ENCODE measurements at regions not wholly inside any gene's neighbourhood (a gene's known extent, or its start where the extent isn't known, plus 50 kb on each side); places are given as distances from the start of the nearest gene placed in this dataset.

DNA sequence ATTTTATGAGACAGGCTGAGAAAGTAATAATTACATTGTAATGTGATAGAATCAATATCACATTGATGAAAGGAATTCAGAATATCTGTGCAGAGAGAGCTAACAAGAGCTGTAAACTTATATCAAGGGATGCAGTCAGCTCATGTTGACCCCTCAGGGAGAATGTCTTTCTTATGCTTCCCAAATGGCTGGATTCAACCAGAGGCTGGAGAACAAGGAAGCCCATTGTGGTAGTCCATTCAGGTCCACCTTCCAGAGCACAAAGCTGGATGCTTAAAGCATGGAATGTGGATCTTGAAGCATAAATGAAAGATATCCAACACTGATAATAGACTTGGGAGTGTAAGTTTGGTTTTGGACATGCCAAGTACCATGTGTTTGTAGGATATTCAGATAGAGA, 220.0 kb downstream of the FIGN start:
- Histone ChIP-seq H3K27ac (no peak overlapping the region), H3K27me3 (replicated peaks; ENCODE audit: insufficient read depth) (no peaks in the 10 kb centered on the region), H3K9me3 (no peaks in the 10 kb centered on the region), H3K4me3 (no peak overlapping the region), H3K36me3 (no peaks in the 10 kb centered on the region), H3K4me1 (ENCODE audit: control insufficient read depth in 1 of 2, low read depth in 2 of 2) (no peaks in the 10 kb centered on the region)
- TF ChIP-seq, protein P1, sequence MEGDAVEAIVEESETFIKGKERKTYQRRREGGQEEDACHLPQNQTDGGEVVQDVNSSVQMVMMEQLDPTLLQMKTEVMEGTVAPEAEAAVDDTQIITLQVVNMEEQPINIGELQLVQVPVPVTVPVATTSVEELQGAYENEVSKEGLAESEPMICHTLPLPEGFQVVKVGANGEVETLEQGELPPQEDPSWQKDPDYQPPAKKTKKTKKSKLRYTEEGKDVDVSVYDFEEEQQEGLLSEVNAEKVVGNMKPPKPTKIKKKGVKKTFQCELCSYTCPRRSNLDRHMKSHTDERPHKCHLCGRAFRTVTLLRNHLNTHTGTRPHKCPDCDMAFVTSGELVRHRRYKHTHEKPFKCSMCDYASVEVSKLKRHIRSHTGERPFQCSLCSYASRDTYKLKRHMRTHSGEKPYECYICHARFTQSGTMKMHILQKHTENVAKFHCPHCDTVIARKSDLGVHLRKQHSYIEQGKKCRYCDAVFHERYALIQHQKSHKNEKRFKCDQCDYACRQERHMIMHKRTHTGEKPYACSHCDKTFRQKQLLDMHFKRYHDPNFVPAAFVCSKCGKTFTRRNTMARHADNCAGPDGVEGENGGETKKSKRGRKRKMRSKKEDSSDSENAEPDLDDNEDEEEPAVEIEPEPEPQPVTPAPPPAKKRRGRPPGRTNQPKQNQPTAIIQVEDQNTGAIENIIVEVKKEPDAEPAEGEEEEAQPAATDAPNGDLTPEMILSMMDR (IDR thresholded peaks at IDR 0.05), result no peak
- ATAC-seq (ENCODE audit: insufficient number of reproducible peaks, low FRiP score, low read depth) (no peak), DNase-seq (ENCODE audit: low spot score) (no peak)

DNA sequence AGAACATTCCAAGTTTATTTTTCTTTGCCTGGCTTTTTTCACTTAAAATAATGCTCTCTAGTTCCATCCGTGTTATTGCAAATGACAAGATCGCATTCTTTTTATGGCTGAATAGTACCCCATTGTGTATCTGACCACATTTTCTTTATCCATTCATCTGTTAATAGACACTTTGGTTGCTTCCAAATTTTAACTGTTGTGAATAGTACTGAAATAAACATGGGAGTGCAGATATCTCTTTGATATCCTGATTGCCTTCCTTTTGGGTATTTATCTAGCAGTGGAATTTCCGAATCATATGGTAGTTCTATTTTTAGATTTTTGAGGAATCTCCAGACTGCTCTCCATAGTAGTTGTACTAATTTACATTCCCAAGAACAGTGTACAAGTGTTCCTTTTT, 230.5 kb downstream of the FIGN start:
- no peak for ATAC-seq (ENCODE audit: insufficient number of reproducible peaks, low FRiP score, low read depth)
- peaks cover 3% of the 10 kb centered on the region for H3K9me3 ChIP-seq
- TF ChIP-seq, protein P1 (IDR thresholded peaks at IDR 0.05), result no peak

DNA sequence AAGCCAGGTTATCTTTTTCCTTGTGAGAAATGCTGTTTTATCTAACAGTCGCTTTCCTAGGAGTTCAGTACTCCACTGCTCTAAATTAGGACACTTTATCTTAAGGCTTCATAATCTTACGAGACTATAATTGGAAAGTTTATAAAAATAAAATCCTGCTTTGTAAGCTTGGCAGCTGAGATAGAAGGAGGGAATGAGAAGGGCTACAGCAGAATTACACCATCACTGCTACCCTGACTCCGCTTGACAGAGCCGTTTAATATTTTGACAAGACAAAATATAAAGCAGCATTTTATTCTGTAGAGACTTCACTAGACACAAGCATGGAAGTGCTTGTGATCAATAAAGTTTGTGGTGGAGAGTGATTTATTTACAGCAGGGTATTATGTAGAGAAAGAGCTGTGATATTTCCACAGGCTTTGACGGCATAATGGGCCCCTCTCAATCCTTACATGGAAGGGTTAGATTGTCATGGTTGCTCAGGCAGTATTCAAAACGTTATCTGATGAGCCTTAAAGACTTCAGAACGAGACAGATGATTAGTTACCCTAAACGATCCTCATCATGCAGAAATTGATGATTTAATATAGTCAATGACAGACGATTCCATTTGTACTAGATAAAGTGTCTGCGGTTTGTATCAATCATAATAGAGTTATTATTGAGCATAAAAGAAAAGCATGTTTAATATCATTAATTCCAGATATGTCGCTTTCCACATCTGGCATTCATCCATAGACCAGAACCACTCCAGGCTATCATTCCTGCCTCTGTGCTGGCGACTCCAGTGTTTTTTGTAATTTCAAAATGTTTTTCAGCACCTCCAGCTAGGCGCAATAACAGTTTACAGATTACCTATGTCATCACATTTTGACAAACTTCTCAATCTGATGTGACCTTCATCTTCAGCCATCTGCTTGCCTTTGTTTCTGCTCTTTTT, 242.2 kb downstream of the FIGN start:
- Histone ChIP-seq H3K4me3 (peak overlapping the region; percentile 58), H3K27ac (no peak overlapping the region), H3K4me1 (ENCODE audit: control insufficient read depth in 1 of 2, low read depth in 2 of 2) (peaks cover 0 to 6% of the 10 kb centered on the region in 2 donors), H3K27me3 (replicated peaks; ENCODE audit: insufficient read depth) (no peaks in the 10 kb centered on the region), H3K9me3 (no peaks in the 10 kb centered on the region), H3K36me3 (no peaks in the 10 kb centered on the region)
- no peak for ATAC-seq (ENCODE audit: insufficient number of reproducible peaks, low FRiP score, low read depth)
- TF ChIP-seq, protein P1 (IDR thresholded peaks at IDR 0.05), result no peak
- DNase-seq (ENCODE audit: low spot score), result no peak

More for the DNA sequence above, 230.5 kb downstream of the FIGN start:
- Histone ChIP-seq H3K36me3 (no peaks in the 10 kb centered on the region), H3K27ac (no peak overlapping the region), H3K27me3 (replicated peaks; ENCODE audit: insufficient read depth) (no peaks in the 10 kb centered on the region), H3K4me1 (ENCODE audit: control insufficient read depth in 1 of 2, low read depth in 2 of 2) (no peaks in the 10 kb centered on the region), H3K4me3 (no peak overlapping the region)
- no peak for DNase-seq (ENCODE audit: low spot score)

DNA sequence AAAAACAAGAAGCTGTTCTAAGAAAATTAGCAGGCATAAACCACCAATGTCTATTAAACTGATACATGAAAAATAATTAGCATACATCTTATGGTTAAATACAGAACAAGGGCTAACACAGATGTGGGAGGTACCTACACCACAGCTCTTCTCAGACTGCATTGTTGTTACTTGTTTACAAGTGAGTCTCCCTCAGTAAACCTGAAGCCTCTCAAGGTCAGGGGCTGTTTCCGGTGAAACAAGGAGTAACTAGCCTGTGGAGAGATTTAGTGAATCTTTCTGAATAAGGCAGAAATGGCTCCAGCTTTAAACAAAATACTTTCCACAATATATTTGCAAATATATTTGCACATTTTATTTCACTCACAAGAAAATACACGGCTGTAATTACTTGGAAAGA, 244.0 kb downstream of the FIGN start:
- Histone ChIP-seq H3K27ac (no peak overlapping the region), H3K4me1 (ENCODE audit: control insufficient read depth in 1 of 2, low read depth in 2 of 2) (peaks cover 0 to 6% of the 10 kb centered on the region in 2 donors), H3K36me3 (no peaks in the 10 kb centered on the region), H3K27me3 (replicated peaks; ENCODE audit: insufficient read depth) (no peaks in the 10 kb centered on the region), H3K9me3 (no peaks in the 10 kb centered on the region), H3K4me3 (no peak overlapping the region)
- TF ChIP-seq, protein P1 (IDR thresholded peaks at IDR 0.05), result no peak
- DNase-seq (ENCODE audit: low spot score) (no peak), ATAC-seq (ENCODE audit: insufficient number of reproducible peaks, low FRiP score, low read depth) (no peak)

DNA sequence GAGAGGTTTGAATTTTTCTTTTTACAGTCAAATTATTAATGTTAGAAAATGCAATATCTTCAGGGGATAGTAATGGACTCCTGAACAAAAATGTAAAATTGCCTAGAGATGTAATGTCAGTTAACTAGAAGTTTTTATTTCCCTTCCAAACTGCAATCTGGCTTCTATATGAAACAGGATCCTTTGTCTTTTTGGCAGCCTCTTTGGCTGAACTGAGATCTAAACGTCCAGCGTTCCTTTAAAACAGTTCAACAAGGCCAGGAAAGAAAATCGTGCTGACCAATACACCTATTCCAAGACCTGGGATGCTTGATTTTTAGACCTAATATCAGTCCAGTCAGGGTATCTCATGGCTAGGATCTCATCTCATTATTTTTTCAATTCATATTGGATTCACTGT, 245.5 kb downstream of the FIGN start:
- Histone ChIP-seq H3K27ac (no peak overlapping the region), H3K4me3 (no peak overlapping the region), H3K4me1 (ENCODE audit: control insufficient read depth in 1 of 2, low read depth in 2 of 2) (peaks cover 0 to 6% of the 10 kb centered on the region in 2 donors), H3K36me3 (no peaks in the 10 kb centered on the region), H3K27me3 (replicated peaks; ENCODE audit: insufficient read depth) (no peaks in the 10 kb centered on the region), H3K9me3 (no peaks in the 10 kb centered on the region)
- DNase-seq (ENCODE audit: low spot score) (no peak), ATAC-seq (ENCODE audit: insufficient number of reproducible peaks, low FRiP score, low read depth) (no peak)
- TF ChIP-seq, protein P1 (IDR thresholded peaks at IDR 0.05), result no peak

Data from thoracic aorta (tissue), 2 donors.